Keratinocyte (primary cell): ENCODE measurements at regions not wholly inside any gene's neighbourhood (a gene's known extent, or its start where the extent isn't known, plus 50 kb on each side); places are given as distances from the start of the nearest gene placed in this dataset.

Source experiments
- DNase-seq: peaks from one replicate; pipeline ENCODE4 v3.0.0-alpha.2; 2011; ENCODE audit warnings: low read depth, missing footprints, low spot score
- FAIRE-seq: peaks from 2 replicates; lab custom pipeline; 2011; peaks lifted over from hg19 to GRCh38; lab: Jason Lieb, UNC
- H2AFZ ChIP-seq: 2 replicates; pipeline ENCODE4 v1.6.0; 2012; ENCODE audit warnings: low read length, control low read depth, inconsistent platforms; ENCODE audit not compliant: control insufficient read depth
- H3K27ac ChIP-seq: 2 replicates; pipeline ENCODE4 v1.5.1; 2011; ENCODE audit warnings: low read length; ENCODE audit not compliant: control insufficient read depth, insufficient read depth
- H3K27me3 ChIP-seq: 3 replicates; pipeline ENCODE4 v1.6.0; 2011; ENCODE audit warnings: low read length; ENCODE audit not compliant: control insufficient read depth, insufficient read depth; ENCODE audit errors: extremely low read depth
- H3K36me3 ChIP-seq, 2 experiments: 2 replicates in 1 of 2; 3 replicates in 1 of 2; pipeline ENCODE4 v1.5.1; 2011; ENCODE audit warnings: low read length in 2 of 2, mild to moderate bottlenecking in 1 of 2; ENCODE audit not compliant: control insufficient read depth in 2 of 2, insufficient read depth in 2 of 2; ENCODE audit errors: extremely low read depth in 1 of 2
- H3K4me1 ChIP-seq: 3 replicates; pipeline ENCODE4 v1.5.1; 2011; ENCODE audit warnings: low read length; ENCODE audit not compliant: control insufficient read depth, insufficient read depth; ENCODE audit errors: extremely low read depth
- H3K4me2 ChIP-seq: 3 replicates; pipeline ENCODE4 v1.6.0; 2011; ENCODE audit warnings: low read depth, low read length; ENCODE audit not compliant: control insufficient read depth, insufficient read depth; ENCODE audit errors: extremely low read depth
- H3K4me3 ChIP-seq, 3 experiments: fragments of 200-600 bp in 1 of 3; sonication (generic) in 1 of 3; 2 replicates in 2 of 3; 3 replicates in 1 of 3; pipeline ENCODE4 v1.5.1; 2011 to 2016; ENCODE audit warnings: low read length in 3 of 3, mild to moderate bottlenecking in 3 of 3, control low read depth in 2 of 3, inconsistent platforms in 1 of 3, low read depth in 1 of 3, mixed read lengths in 1 of 3, mixed run types in 1 of 3, moderate library complexity in 1 of 3; ENCODE audit not compliant: control insufficient read depth in 2 of 3, insufficient read depth in 2 of 3; ENCODE audit errors: extremely low read depth in 1 of 3
- H3K79me2 ChIP-seq: 2 replicates; pipeline ENCODE4 v1.6.0; 2012; ENCODE audit warnings: low read length; ENCODE audit not compliant: control insufficient read depth, insufficient read depth
- H3K9ac ChIP-seq: 3 replicates; pipeline ENCODE4 v1.6.0; 2011; ENCODE audit warnings: low read length; ENCODE audit not compliant: control insufficient read depth, insufficient read depth; ENCODE audit errors: extremely low read depth
- H3K9me1 ChIP-seq: 3 replicates; pipeline ENCODE4 v1.6.0; 2011; ENCODE audit warnings: low read length; ENCODE audit not compliant: control insufficient read depth, insufficient read depth; ENCODE audit errors: extremely low read depth
- H3K9me3 ChIP-seq: 2 replicates; pipeline ENCODE4 v1.5.1; 2012; ENCODE audit warnings: low read depth, low read length; ENCODE audit not compliant: control insufficient read depth
- H4K20me1 ChIP-seq: 3 replicates; pipeline ENCODE4 v1.6.0; 2011; ENCODE audit warnings: low read length; ENCODE audit not compliant: control insufficient read depth, insufficient read depth; ENCODE audit errors: extremely low read depth
- CTCF ChIP-seq, 3 experiments: IDR thresholded peaks in 1 of 3; conservative IDR thresholded peaks in 1 of 3; optimal IDR thresholded peaks in 1 of 3; 2 replicates in 2 of 3; 3 replicates in 1 of 3; pipeline versions ENCODE3 to v1.5.1; 2011; ENCODE audit warnings: low read length in 3 of 3, mild to moderate bottlenecking in 3 of 3, moderate library complexity in 2 of 3, control low read depth in 1 of 3, inconsistent platforms in 1 of 3; ENCODE audit not compliant: insufficient read depth in 2 of 3; ENCODE audit errors: extremely low read depth in 1 of 3
- EZH2 ChIP-seq: IDR thresholded peaks from one replicate; pipeline ENCODE4 v1.6.1; 2012; ENCODE audit warnings: inconsistent platforms, mild to moderate bottlenecking, low read length, moderate library complexity
- dilution Hi-C: fragments of 300-500 bp; cut with MboI; formaldehyde crosslinking; loops from one replicate; pipeline ENCODE4 v1.7.0; 2020; ENCODE audit warnings: low sequenced_read_pairs; ENCODE audit not compliant: extremely low pct_ligation_motif_present

- no peak for FAIRE-seq
- Histone ChIP-seq H2AFZ (no peak overlapping the region), H3K9ac (no peak overlapping the region), H3K4me3 (no peak overlapping the region), H4K20me1 (no peaks in the 10 kb centered on the region), H3K9me3 (no peaks in the 10 kb centered on the region), H3K4me1 (no peaks in the 10 kb centered on the region), H3K79me2 (no peaks in the 10 kb centered on the region), H3K27me3 (no peaks in the 10 kb centered on the region), H3K4me2 (no peak overlapping the region), H3K27ac (no peak overlapping the region), H3K36me3 (no peaks in the 10 kb centered on the region), H3K9me1 (no peaks in the 10 kb centered on the region)
- dilution Hi-C loops: no loop called here
- no peak for DNase-seq
- no peak for TF ChIP-seq EZH2
- no peak for TF ChIP-seq CTCF (optimal IDR thresholded peaks at IDR 0.05 in 1 of 3, IDR thresholded peaks at IDR 0.05 in 1 of 3, conservative IDR thresholded peaks at IDR 0.05 in 1 of 3; ENCODE audit: extremely low read depth in 1 of 3, insufficient read depth in 2 of 3, low read length in 3 of 3)
Measured at GRCh38 chr1:104073463-104073902, 323.8 kb downstream of the AMY1C start.

- DNase-seq: no peak
- Histone ChIP-seq H3K27me3 (no peaks in the 10 kb centered on the region), H3K4me1 (no peaks in the 10 kb centered on the region), H3K9me1 (no peaks in the 10 kb centered on the region), H4K20me1 (no peaks in the 10 kb centered on the region), H3K27ac (no peak overlapping the region), H3K79me2 (no peaks in the 10 kb centered on the region), H3K9ac (no peak overlapping the region), H3K9me3 (no peaks in the 10 kb centered on the region), H3K36me3 (no peaks in the 10 kb centered on the region), H2AFZ (no peak overlapping the region), H3K4me3 (no peak overlapping the region), H3K4me2 (no peak overlapping the region)
- no peak for FAIRE-seq
- dilution Hi-C loops: no loop called here
- TF ChIP-seq EZH2: no peak
- TF ChIP-seq CTCF (optimal IDR thresholded peaks at IDR 0.05 in 1 of 3, IDR thresholded peaks at IDR 0.05 in 1 of 3, conservative IDR thresholded peaks at IDR 0.05 in 1 of 3; ENCODE audit: extremely low read depth in 1 of 3, insufficient read depth in 2 of 3, low read length in 3 of 3): no peak
Measured at GRCh38 chr1:104082221-104082620, 332.5 kb downstream of the AMY1C start.
